H1 (cell line): ENCODE measurements at regions not wholly inside any gene's neighbourhood (a gene's known extent, or its start where the extent isn't known, plus 50 kb on each side); places are given as distances from the start of the nearest gene placed in this dataset.

Experiments
- CTCF ChIA-PET: fragments of 300-600 bp; sonication (Branson Sonifier 250); formaldehyde crosslinking; loops from one replicate; lab custom pipeline; 2021; ENCODE audit not compliant: partially characterized antibody; lab: Charles Lee
- POLR2A ChIA-PET: fragments of 300-600 bp; sonication (Branson Sonifier 250); formaldehyde crosslinking; loops from one replicate; lab custom pipeline; 2021; ENCODE audit warnings: inconsistent platforms; ENCODE audit not compliant: partially characterized antibody; lab: Charles Lee
- DNase-seq, 2 experiments: peaks; one replicate each; pipeline versions ENCODE4 v3.0.0 to v3.0.0-alpha.2; 2010 to 2022; ENCODE audit warnings: low spot score in 2 of 2, low read depth in 1 of 2, mixed read lengths in 1 of 2
- FAIRE-seq: peaks from 2 replicates; lab custom pipeline; 2011; peaks lifted over from hg19 to GRCh38; lab: Jason Lieb, UNC
- H2AFZ ChIP-seq: 2 replicates; pipeline ENCODE4 v1.8.1; 2012; ENCODE audit warnings: low read length, inconsistent platforms
- H2AK5ac ChIP-seq: 2 replicates; pipeline ENCODE4 v1.6.1; 2013; ENCODE audit warnings: low read depth, low read length
- H2BK120ac ChIP-seq: replicated peaks from 2 replicates; pipeline ENCODE3; 2013; ENCODE audit warnings: low read depth, low read length, inconsistent platforms
- H2BK12ac ChIP-seq: 2 replicates; pipeline ENCODE4 v1.6.1; 2013; ENCODE audit warnings: low read depth, low read length
- H2BK15ac ChIP-seq: 2 replicates; pipeline ENCODE4 v1.6.1; 2013; ENCODE audit warnings: low read length
- H2BK20ac ChIP-seq: 2 replicates; pipeline ENCODE4 v1.6.1; 2013; ENCODE audit warnings: low read length
- H2BK5ac ChIP-seq: 2 replicates; pipeline ENCODE4 v1.6.1; 2013; ENCODE audit warnings: low read depth, low read length
- H3K14ac ChIP-seq: 2 replicates; pipeline ENCODE4 v1.6.1; 2013; ENCODE audit warnings: inconsistent platforms; ENCODE audit not compliant: insufficient read length
- H3K18ac ChIP-seq: 2 replicates; pipeline ENCODE4 v1.6.1; 2013; ENCODE audit warnings: low read length; ENCODE audit errors: extremely low read depth
- H3K23ac ChIP-seq: 2 replicates; pipeline ENCODE4 v1.6.1; 2013; ENCODE audit warnings: inconsistent platforms; ENCODE audit not compliant: insufficient read length
- H3K23me2 ChIP-seq: 2 replicates; pipeline ENCODE4 v1.6.1; 2013; ENCODE audit warnings: low read depth, low read length
- H3K27ac ChIP-seq: 2 replicates; pipeline ENCODE4 v1.6.1; 2011; ENCODE audit warnings: low read depth, low read length, inconsistent platforms
- H3K27me3 ChIP-seq, 4 experiments: replicated peaks in 1 of 4; 1 replicate in 1 of 4; 2 replicates in 3 of 4; pipeline versions ENCODE4 v1.6.1 to v1.8.1; 2011 to 2013; ENCODE audit warnings: low read length in 3 of 4, mild to moderate bottlenecking in 3 of 4, inconsistent platforms in 2 of 4, mixed read lengths in 2 of 4, moderate library complexity in 1 of 4; ENCODE audit not compliant: control insufficient read depth in 3 of 4, insufficient read depth in 3 of 4; ENCODE audit errors: extremely low read depth in 1 of 4
- H3K36me3 ChIP-seq, 4 experiments: 2 replicates each; pipeline versions ENCODE4 v1.6.1 to v1.8.1; 2011 to 2013; ENCODE audit warnings: mild to moderate bottlenecking in 4 of 4, low read length in 3 of 4, moderate library complexity in 2 of 4, control low read depth in 1 of 4, inconsistent platforms in 1 of 4; ENCODE audit not compliant: insufficient read depth in 4 of 4, control insufficient read depth in 2 of 4
- H3K4ac ChIP-seq: replicated peaks from 2 replicates; pipeline ENCODE3; 2013; ENCODE audit warnings: low read length, low read depth, mixed read lengths, inconsistent platforms; ENCODE audit not compliant: insufficient read length
- H3K4me1 ChIP-seq, 4 experiments: replicated peaks in 1 of 4; 1 replicate in 1 of 4; 2 replicates in 3 of 4; pipeline versions ENCODE4 v1.6.1 to v1.8.1; 2011 to 2013; ENCODE audit warnings: low read length in 3 of 4, inconsistent platforms in 2 of 4, mixed read lengths in 1 of 4; ENCODE audit not compliant: insufficient read depth in 4 of 4, control insufficient read depth in 3 of 4
- H3K4me2 ChIP-seq, 2 experiments: 2 replicates each; pipeline versions ENCODE4 v1.6.1 to v1.8.1; 2011 to 2013; ENCODE audit warnings: low read depth in 2 of 2, low read length in 2 of 2, control low read depth in 1 of 2, inconsistent platforms in 1 of 2, mild to moderate bottlenecking in 1 of 2; ENCODE audit not compliant: insufficient read depth in 1 of 2
- H3K4me3 ChIP-seq, 4 experiments: fragments of 200-600, 300-600 bp in 1 of 4; sonication (generic), shearing (Covaris generic), sonication (Bioruptor Twin) in 1 of 4; 2 replicates each; pipeline versions ENCODE4 v1.5.1 to v1.8.1; 2011 to 2016; ENCODE audit warnings: low read length in 4 of 4, low read depth in 3 of 4, control low read depth in 2 of 4, inconsistent platforms in 2 of 4, mild to moderate bottlenecking in 2 of 4, mixed read lengths in 1 of 4, moderate library complexity in 1 of 4; ENCODE audit not compliant: insufficient read depth in 2 of 4; ENCODE audit errors: extremely low read depth in 1 of 4
- H3K56ac ChIP-seq: replicated peaks from 2 replicates; pipeline ENCODE3; 2013; ENCODE audit warnings: low read depth, mild to moderate bottlenecking, mixed read lengths, low read length, inconsistent platforms; ENCODE audit not compliant: insufficient read length
- H3K79me1 ChIP-seq: 2 replicates; pipeline ENCODE4 v1.6.1; 2013; ENCODE audit warnings: low read depth, low read length, control low read depth
- H3K79me2 ChIP-seq, 2 experiments: 2 replicates each; pipeline versions ENCODE4 v1.6.1 to v1.8.1; 2012 to 2013; ENCODE audit warnings: low read length in 2 of 2, mild to moderate bottlenecking in 2 of 2, inconsistent platforms in 1 of 2; ENCODE audit not compliant: insufficient read depth in 2 of 2, control insufficient read depth in 1 of 2
- H3K9ac ChIP-seq, 4 experiments: replicated peaks in 1 of 4; 1 replicate in 1 of 4; 2 replicates in 3 of 4; pipeline versions ENCODE4 v1.6.1 to v1.8.1; 2011 to 2013; ENCODE audit warnings: low read depth in 3 of 4, low read length in 3 of 4, control low read depth in 2 of 4, mild to moderate bottlenecking in 2 of 4, moderate library complexity in 2 of 4, inconsistent platforms in 1 of 4; ENCODE audit errors: extremely low read depth in 1 of 4
- H3K9me3 ChIP-seq, 2 experiments: 2 replicates each; pipeline versions ENCODE4 v1.6.1 to v1.8.1; 2012 to 2013; ENCODE audit warnings: mild to moderate bottlenecking in 2 of 2, moderate library complexity in 2 of 2, control low read depth in 1 of 2, inconsistent platforms in 1 of 2, low read depth in 1 of 2, low read length in 1 of 2, mixed read lengths in 1 of 2; ENCODE audit not compliant: insufficient read depth in 2 of 2
- H4K20me1 ChIP-seq, 2 experiments: replicated peaks in 1 of 2; 2 replicates each; pipeline versions ENCODE3 to v1.8.1; 2011 to 2013; ENCODE audit warnings: inconsistent platforms in 2 of 2, low read length in 2 of 2, mild to moderate bottlenecking in 1 of 2; ENCODE audit not compliant: insufficient read depth in 2 of 2, control insufficient read depth in 1 of 2
- H4K5ac ChIP-seq: 2 replicates; pipeline ENCODE4 v1.6.1; 2013; ENCODE audit warnings: low read length, low read depth, mixed read lengths, inconsistent platforms; ENCODE audit not compliant: insufficient read length
- H4K8ac ChIP-seq: 2 replicates; pipeline ENCODE4 v1.8.0; 2013; ENCODE audit warnings: mild to moderate bottlenecking, moderate library complexity, low read length, inconsistent platforms; ENCODE audit not compliant: insufficient read depth; ENCODE audit errors: extremely low read depth
- H4K91ac ChIP-seq: replicated peaks from 2 replicates; pipeline ENCODE3; 2013; ENCODE audit warnings: low read length, mixed read lengths, inconsistent platforms; ENCODE audit not compliant: insufficient read length
- PHF8 ChIP-seq: fragments of 200-600 bp; sonication (generic); conservative IDR thresholded peaks from 2 replicates; pipeline ENCODE4 v1.7.1; 2012; ENCODE audit warnings: low read depth, mild to moderate bottlenecking, inconsistent platforms, low read length, moderate library complexity
- POU5F1 ChIP-seq: IDR thresholded peaks from 2 replicates; pipeline ENCODE4 v1.6.1; 2011; ENCODE audit warnings: low read depth, mild to moderate bottlenecking, low read length, moderate library complexity
- SP1 ChIP-seq: IDR thresholded peaks from 2 replicates; pipeline ENCODE4 v1.6.1; 2011; ENCODE audit warnings: low read depth, low read length
- SRF ChIP-seq: IDR thresholded peaks from 2 replicates; pipeline ENCODE4 v1.6.1; 2011; ENCODE audit warnings: mild to moderate bottlenecking, low read depth, low read length, moderate library complexity
- WGBS, 2 experiments: shearing (Covaris generic) in 1 of 2; methylation state at CpG; one replicate each; pipeline versions ENCODE4 v1.1.6 to v1.1.7; 2013 to 2015; ENCODE audit warnings: low lambda C conversion rate in 2 of 2, mixed read lengths in 2 of 2, inconsistent platforms in 1 of 2, low coverage in 1 of 2, missing lambda C conversion rate in 1 of 2; ENCODE audit not compliant: insufficient replicate concordance in 2 of 2, insufficient coverage in 1 of 2, insufficient read length in 1 of 2; ENCODE audit errors: extremely low coverage in 1 of 2, missing lambda C conversion rate in 1 of 2; 5-methylcytosine and 5-hydroxymethylcytosine counted together
- TF ChIP-seq, protein P1 (sequence below): IDR thresholded peaks from 2 replicates; pipeline ENCODE4 v1.6.1; 2012; ENCODE audit warnings: inconsistent platforms

DNA sequence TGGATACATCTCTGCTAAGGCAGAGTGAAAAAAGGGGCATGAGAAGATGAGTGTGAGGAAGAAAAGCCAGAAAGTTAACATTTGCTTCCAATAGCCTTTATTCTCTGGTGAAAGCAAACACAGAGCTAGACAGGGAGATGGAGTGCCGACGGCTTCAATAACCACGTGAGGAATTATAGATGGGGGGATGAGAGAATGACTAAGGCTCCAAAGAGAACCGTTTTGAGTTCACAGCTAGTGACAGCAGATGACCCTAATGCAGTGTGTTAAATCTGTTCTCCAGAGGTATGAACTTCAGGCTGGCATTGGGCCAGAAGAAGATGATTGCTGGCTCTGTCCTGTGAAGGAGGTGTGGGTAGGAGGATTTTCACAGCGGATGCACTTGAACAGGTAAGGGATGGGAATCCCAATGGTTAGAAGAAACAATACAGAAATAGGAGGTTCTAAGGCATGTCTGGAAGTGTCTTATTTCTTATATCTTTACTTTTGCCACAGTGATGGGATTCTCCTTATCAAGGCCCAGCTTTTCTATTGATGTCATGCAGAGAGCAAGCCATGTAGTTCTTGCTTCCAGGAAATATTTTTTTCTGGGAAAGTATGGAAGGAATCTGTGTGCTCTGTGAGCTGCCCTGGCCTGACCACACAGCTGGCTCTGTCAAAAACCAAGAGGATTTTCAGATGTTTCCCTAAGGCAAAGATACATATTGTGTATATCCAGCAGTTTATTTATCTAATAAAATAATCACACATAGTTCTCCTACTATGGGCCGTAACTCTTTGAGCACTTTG lies 573.8 kb downstream of the LTN1 start:
- POLR2A ChIA-PET: no interaction called here
- Histone ChIP-seq H3K23me2 (no peaks in the 10 kb centered on the region), H3K9ac (no peak overlapping the region), H3K27ac (no peak overlapping the region), H3K79me1 (no peaks in the 10 kb centered on the region), H4K5ac (no peak overlapping the region), H2BK20ac (no peak overlapping the region), H4K8ac (no peak overlapping the region), H3K18ac (no peak overlapping the region), H2AFZ (no peak overlapping the region), H3K4me2 (no peak overlapping the region), H3K4me3 (no peak overlapping the region), H4K91ac (no peak overlapping the region), H2BK5ac (no peak overlapping the region), H3K4me1 (no peaks in the 10 kb centered on the region), H3K4ac (no peak overlapping the region), H3K9me3 (no peaks in the 10 kb centered on the region), H3K14ac (no peak overlapping the region), H3K36me3 (no peaks in the 10 kb centered on the region), H3K56ac (no peak overlapping the region), H2AK5ac (no peak overlapping the region), H3K23ac (no peak overlapping the region), H4K20me1 (no peaks in the 10 kb centered on the region), H2BK15ac (no peak overlapping the region), H2BK120ac (no peak overlapping the region), H3K27me3 (no peaks in the 10 kb centered on the region), H3K79me2 (no peaks in the 10 kb centered on the region), H2BK12ac (no peak overlapping the region)
- TF ChIP-seq, protein P1, sequence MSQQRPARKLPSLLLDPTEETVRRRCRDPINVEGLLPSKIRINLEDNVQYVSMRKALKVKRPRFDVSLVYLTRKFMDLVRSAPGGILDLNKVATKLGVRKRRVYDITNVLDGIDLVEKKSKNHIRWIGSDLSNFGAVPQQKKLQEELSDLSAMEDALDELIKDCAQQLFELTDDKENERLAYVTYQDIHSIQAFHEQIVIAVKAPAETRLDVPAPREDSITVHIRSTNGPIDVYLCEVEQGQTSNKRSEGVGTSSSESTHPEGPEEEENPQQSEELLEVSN: no peak
- TF ChIP-seq SRF: no peak
- no peak for TF ChIP-seq PHF8
- TF ChIP-seq POU5F1: no peak
- TF ChIP-seq SP1: no peak
- FAIRE-seq: no peak
- DNase-seq: no peak
- CTCF ChIA-PET: no interaction called here
- 87% methylated on average over 6 of the region's 6 CpGs; no CpG with 5 or more reads in 1 of the 2 experiments for WGBS, 2 experiments
